HepG2 (cell line): ENCODE measurements at regions not wholly inside any gene's neighbourhood (a gene's known extent, or its start where the extent isn't known, plus 50 kb on each side); places are given as distances from the start of the nearest gene placed in this dataset.

Experiments
- ASH2L ChIP-seq: fragments of 300-600, 200-600 bp; sonication (generic); IDR thresholded peaks from 2 replicates; pipeline ENCODE4 v1.7.0; 2017; ENCODE audit warnings: low read depth, mild to moderate bottlenecking, moderate library complexity, mixed read lengths, low read length; ENCODE audit not compliant: insufficient read length
- ELF1 ChIP-seq: sonication (generic); formaldehyde crosslinking; IDR thresholded peaks from 2 replicates; pipeline ENCODE4 v1.4.0; 2020; ENCODE audit warnings: missing genetic modification reagents
- FOXP4 ChIP-seq: sonication (generic); formaldehyde crosslinking; IDR thresholded peaks from 2 replicates; pipeline ENCODE4 v1.4.0; 2020; ENCODE audit warnings: missing genetic modification reagents
- GABPA ChIP-seq, 2 experiments: IDR thresholded peaks; 2 replicates each; pipeline ENCODE4 v1.6.1; 2011 to 2016; ENCODE audit warnings: low read depth in 2 of 2, low read length in 1 of 2, missing biosample characterization in 1 of 2, missing genetic modification characterization in 1 of 2
- MXI1 ChIP-seq: IDR thresholded peaks from 3 replicates; pipeline ENCODE4 v1.6.1; 2012; ENCODE audit warnings: low read depth, low read length, inconsistent platforms, borderline replicate concordance
- SETDB1 ChIP-seq: sonication (generic); formaldehyde crosslinking; IDR thresholded peaks from 2 replicates; pipeline ENCODE4 v1.5.1; 2020; ENCODE audit warnings: missing genetic modification reagents, mild to moderate bottlenecking, borderline replicate concordance
- TAF1 ChIP-seq: sonication (generic); formaldehyde crosslinking; IDR thresholded peaks from 2 replicates; pipeline ENCODE4 v1.4.0; 2020; ENCODE audit warnings: missing genetic modification reagents
- ZFAT ChIP-seq: sonication (generic); formaldehyde crosslinking; conservative IDR thresholded peaks from 2 replicates; pipeline ENCODE4 v1.8.1; 2023; ENCODE audit warnings: missing genetic modification reagents, inconsistent platforms
- ZMYM2 ChIP-seq: sonication (generic); formaldehyde crosslinking; IDR thresholded peaks from 2 replicates; pipeline ENCODE4 v1.8.0; 2022; ENCODE audit warnings: mild to moderate bottlenecking, missing genetic modification reagents
- ZNF124 ChIP-seq: sonication (generic); formaldehyde crosslinking; IDR thresholded peaks from 2 replicates; pipeline ENCODE4 v1.4.0; 2020; ENCODE audit warnings: missing genetic modification reagents
- ZNF609 ChIP-seq: sonication (generic); formaldehyde crosslinking; IDR thresholded peaks from 2 replicates; pipeline ENCODE4 v1.4.0; 2020; ENCODE audit warnings: mild to moderate bottlenecking, missing genetic modification reagents, borderline replicate concordance

- no peak for TF ChIP-seq ZNF124 (CRISPR knock-in tag)
- no peak for TF ChIP-seq ZFAT (CRISPR knock-in tag)
- no peak for TF ChIP-seq ELF1 (CRISPR knock-in tag)
- no peak for TF ChIP-seq GABPA (IDR thresholded peaks at IDR 0.05; ENCODE audit: low read depth, low read length)
- no peak for TF ChIP-seq GABPA (CRISPR knock-in tag; IDR thresholded peaks at IDR 0.05; ENCODE audit: low read depth)
- TF ChIP-seq FOXP4 (CRISPR knock-in tag) = no peak
- TF ChIP-seq TAF1 = no peak
- no peak for TF ChIP-seq SETDB1 (CRISPR knock-in tag)
- TF ChIP-seq ZNF609 (CRISPR knock-in tag) = no peak
- TF ChIP-seq ZMYM2 (CRISPR knock-in tag) = no peak
- TF ChIP-seq MXI1 = no peak
- no peak for TF ChIP-seq ASH2L
These were observed 306.5 kb upstream of the CBLB start for GRCh38 chr3:106175276-106175675.
